Left renal pelvis (tissue), 4 donors: ENCODE measurements at regions not wholly inside any gene's neighbourhood (a gene's known extent, or its start where the extent isn't known, plus 50 kb on each side); places are given as distances from the start of the nearest gene placed in this dataset.

Experiments
- DNase-seq, 4 donors: peaks; one replicate each; pipeline ENCODE4 v3.0.0-alpha.2; 2013; ENCODE audit warnings: low read depth in 4 of 4, low spot score in 3 of 4

DNA sequence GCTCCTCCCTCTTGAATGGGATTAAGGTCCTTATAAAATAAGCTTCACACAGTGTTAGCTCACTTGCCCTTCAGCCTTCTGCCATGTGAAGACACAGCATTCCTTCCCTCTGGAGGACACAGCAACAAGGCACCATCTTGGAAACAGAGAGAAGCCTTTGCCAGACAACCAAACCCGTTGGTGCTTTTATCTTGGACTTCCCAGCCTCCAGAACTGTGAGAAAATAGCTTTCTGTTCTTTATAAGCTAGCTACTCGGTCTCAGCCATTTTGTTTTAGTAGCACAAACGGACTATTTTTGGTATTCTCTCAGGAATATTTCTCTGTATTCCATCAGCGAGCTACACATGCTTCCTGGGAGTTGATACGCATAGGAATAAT, 58.6 kb upstream of the IRF2BP2 start:
- no peak for DNase-seq

DNA sequence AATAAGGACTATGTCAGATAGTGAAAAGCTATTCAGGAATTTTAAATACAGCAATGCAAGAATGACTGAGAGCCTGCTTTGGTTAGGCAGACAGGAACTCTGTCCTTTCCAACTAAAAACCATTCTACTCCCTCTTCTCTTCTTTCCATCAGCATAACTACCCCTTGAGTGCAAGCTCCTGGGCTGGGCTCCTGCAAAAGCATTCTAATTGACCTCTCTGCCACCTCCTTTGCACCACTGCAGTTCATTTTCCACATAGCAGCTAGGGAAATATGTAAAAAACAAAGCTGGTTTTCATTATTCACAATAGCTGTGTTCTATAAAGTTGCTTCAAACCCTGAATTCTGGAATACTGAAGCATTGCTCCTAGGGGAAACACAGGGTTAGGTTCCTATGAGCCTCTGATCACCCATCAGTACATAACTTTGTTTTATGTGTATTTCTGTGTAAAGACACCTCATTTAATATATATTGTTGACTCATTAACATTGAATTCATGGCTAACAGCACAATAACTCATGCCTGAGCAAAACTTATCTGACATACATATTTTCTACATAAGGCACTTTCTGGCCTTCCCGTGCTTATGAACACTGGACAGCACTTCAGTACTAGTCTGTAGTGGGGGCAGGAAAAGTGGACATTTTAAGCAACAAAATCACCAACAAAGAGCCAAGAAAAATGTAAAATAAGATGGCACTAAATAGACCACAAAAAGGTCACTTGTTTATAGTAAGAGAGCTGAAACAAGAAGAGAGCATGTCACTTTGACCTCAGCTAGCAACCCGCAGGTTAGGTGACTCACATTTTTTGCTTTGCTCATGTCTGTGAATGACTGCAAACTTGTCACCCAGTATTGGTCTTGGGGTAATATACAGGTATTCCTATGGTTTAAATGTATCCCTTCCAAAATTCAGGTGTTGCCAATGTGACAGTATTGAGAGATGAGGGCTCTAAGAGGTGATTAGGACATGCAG, 57.9 kb upstream of the IRF2BP2 start:
- DNase-seq, result no peak

DNA sequence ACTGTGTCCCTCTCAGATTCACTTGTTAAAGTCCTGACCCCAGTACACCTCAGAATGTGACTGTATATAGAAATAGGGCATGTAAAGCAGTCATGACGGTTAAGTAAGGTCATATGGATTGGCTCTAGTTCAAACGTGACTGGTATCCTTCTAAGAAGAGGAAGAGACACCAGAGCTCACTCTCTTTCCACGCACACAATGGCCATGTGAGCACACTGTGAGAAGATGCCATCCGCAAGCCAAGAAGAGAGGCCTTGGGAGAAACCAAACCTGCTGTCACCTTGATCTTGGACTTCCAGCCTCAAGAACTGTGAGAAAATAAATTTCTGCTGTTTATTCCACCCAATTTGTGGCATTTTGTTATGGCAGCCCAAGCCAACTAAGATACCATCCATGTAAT, 56.8 kb upstream of the IRF2BP2 start:
- DNase-seq, result no peak

- DNase-seq, result no peak
Observed at GRCh38 chr1:234665975-234666605, 56.1 kb upstream of the IRF2BP2 start.

- DNase-seq, result no peak
Observed at GRCh38 chr1:234662148-234662547, 52.2 kb upstream of the IRF2BP2 start.

GRCh38 chr1:234661317-234661928, 51.4 kb upstream of the IRF2BP2 start:
- no peak for DNase-seq

- DNase-seq, result no peak
Observed at GRCh38 chr1:234660536-234661316, 50.7 kb upstream of the IRF2BP2 start.
